IMR-90 (cell line): ENCODE measurements at regions not wholly inside any gene's neighbourhood (a gene's known extent, or its start where the extent isn't known, plus 50 kb on each side); places are given as distances from the start of the nearest gene placed in this dataset.

ENCODE experiments used
- BHLHE40 ChIP-seq: fragments of 150-350 bp; IDR thresholded peaks from 2 replicates; pipeline ENCODE4 v1.6.1; 2016; ENCODE audit warnings: mild to moderate bottlenecking, low read depth, low read length
- POLR2A ChIP-seq: IDR thresholded peaks from 2 replicates; pipeline ENCODE4 v1.6.1; 2012; ENCODE audit warnings: mild to moderate bottlenecking, low read depth, low read length
- TF ChIP-seq, protein P1 (sequence below): conservative IDR thresholded peaks from 2 replicates; pipeline ENCODE4 v1.5.1; 2012; ENCODE audit warnings: mild to moderate bottlenecking, low read depth, low read length, improper control_type of control experiment

- TF ChIP-seq POLR2A (no peak), BHLHE40 (no peak)
- TF ChIP-seq, protein P1, sequence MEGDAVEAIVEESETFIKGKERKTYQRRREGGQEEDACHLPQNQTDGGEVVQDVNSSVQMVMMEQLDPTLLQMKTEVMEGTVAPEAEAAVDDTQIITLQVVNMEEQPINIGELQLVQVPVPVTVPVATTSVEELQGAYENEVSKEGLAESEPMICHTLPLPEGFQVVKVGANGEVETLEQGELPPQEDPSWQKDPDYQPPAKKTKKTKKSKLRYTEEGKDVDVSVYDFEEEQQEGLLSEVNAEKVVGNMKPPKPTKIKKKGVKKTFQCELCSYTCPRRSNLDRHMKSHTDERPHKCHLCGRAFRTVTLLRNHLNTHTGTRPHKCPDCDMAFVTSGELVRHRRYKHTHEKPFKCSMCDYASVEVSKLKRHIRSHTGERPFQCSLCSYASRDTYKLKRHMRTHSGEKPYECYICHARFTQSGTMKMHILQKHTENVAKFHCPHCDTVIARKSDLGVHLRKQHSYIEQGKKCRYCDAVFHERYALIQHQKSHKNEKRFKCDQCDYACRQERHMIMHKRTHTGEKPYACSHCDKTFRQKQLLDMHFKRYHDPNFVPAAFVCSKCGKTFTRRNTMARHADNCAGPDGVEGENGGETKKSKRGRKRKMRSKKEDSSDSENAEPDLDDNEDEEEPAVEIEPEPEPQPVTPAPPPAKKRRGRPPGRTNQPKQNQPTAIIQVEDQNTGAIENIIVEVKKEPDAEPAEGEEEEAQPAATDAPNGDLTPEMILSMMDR = no peak
These were observed 266.0 kb upstream of the STAC start for GRCh38 chr3:36114353-36114752.
